HG02763 (cell line): ENCODE measurements at regions not wholly inside any gene's neighbourhood (a gene's known extent, or its start where the extent isn't known, plus 50 kb on each side); places are given as distances from the start of the nearest gene placed in this dataset.

Experiments used
- ATAC-seq: cut with Tn5 transposase; IDR thresholded peaks from one replicate; pipeline ENCODE4 v1.9.1; 2021; ENCODE audit warnings: mild to moderate bottlenecking, moderate library complexity; ENCODE audit not compliant: unreplicated experiment

- ATAC-seq = no peak
These were observed 749.1 kb upstream of the POT1 start for GRCh38 chr7:125678771-125679170.

GRCh38 chr7:125675640-125676039 lies 746.0 kb upstream of the POT1 start:
- no peak for ATAC-seq

GRCh38 chr7:125675169-125675568 lies 745.5 kb upstream of the POT1 start:
- no peak for ATAC-seq

GRCh38 chr7:125670926-125671572 lies 741.4 kb upstream of the POT1 start:
- no peak for ATAC-seq

GRCh38 chr7:125668321-125668993 lies 738.8 kb upstream of the POT1 start:
- no peak for ATAC-seq

GRCh38 chr7:125664625-125665024 lies 735.0 kb upstream of the POT1 start:
- no peak for ATAC-seq

GRCh38 chr7:125663961-125664360 lies 734.3 kb upstream of the POT1 start:
- ATAC-seq = no peak

GRCh38 chr7:125661677-125662076 lies 732.1 kb upstream of the POT1 start:
- ATAC-seq = no peak

GRCh38 chr7:125661006-125661405 lies 731.4 kb upstream of the POT1 start:
- no peak for ATAC-seq

GRCh38 chr7:125654076-125654475 lies 724.5 kb upstream of the POT1 start:
- no peak for ATAC-seq

GRCh38 chr7:125651823-125652528 lies 722.4 kb upstream of the POT1 start:
- ATAC-seq = no peak

GRCh38 chr7:125648543-125648942 lies 718.9 kb upstream of the POT1 start:
- ATAC-seq = no peak

GRCh38 chr7:125645770-125646169 lies 716.1 kb upstream of the POT1 start:
- no peak for ATAC-seq

GRCh38 chr7:125644109-125644508 lies 714.5 kb upstream of the POT1 start:
- ATAC-seq = no peak

GRCh38 chr7:125643302-125643701 lies 713.7 kb upstream of the POT1 start:
- no peak for ATAC-seq

- no peak for ATAC-seq
These were observed 712.3 kb upstream of the POT1 start for GRCh38 chr7:125641884-125642283.

GRCh38 chr7:125636320-125636962 lies 706.8 kb upstream of the POT1 start:
- no peak for ATAC-seq

- ATAC-seq = no peak
These were observed 688.9 kb upstream of the POT1 start for GRCh38 chr7:125618516-125618915.

- no peak for ATAC-seq
These were observed 682.0 kb upstream of the POT1 start for GRCh38 chr7:125611582-125611981.

GRCh38 chr7:125606671-125607070 lies 677.0 kb upstream of the POT1 start:
- no peak for ATAC-seq

GRCh38 chr7:125605241-125605640 lies 675.6 kb upstream of the POT1 start:
- ATAC-seq = no peak

GRCh38 chr7:125602441-125602840 lies 672.8 kb upstream of the POT1 start:
- no peak for ATAC-seq
